NT2/D1 (cell line): ENCODE measurements at regions not wholly inside any gene's neighbourhood (a gene's known extent, or its start where the extent isn't known, plus 50 kb on each side); places are given as distances from the start of the nearest gene placed in this dataset.

Source experiments
- DNase-seq: peaks from one replicate; pipeline ENCODE4 v3.0.0-alpha.2; 2011; ENCODE audit warnings: low read depth, low spot score
- H3K27me3 ChIP-seq: 2 replicates; pipeline ENCODE4 v1.6.0; 2011; ENCODE audit warnings: mild to moderate bottlenecking; ENCODE audit not compliant: insufficient read length, insufficient read depth
- H3K36me3 ChIP-seq: 2 replicates; pipeline ENCODE4 v1.6.1; 2011; ENCODE audit warnings: mild to moderate bottlenecking, low read length, mixed read lengths; ENCODE audit not compliant: insufficient read depth, insufficient read length
- H3K4me1 ChIP-seq: 2 replicates; pipeline ENCODE4 v1.5.1; 2011; ENCODE audit not compliant: insufficient read depth, insufficient read length
- H3K4me3 ChIP-seq: 2 replicates; pipeline ENCODE4 v1.5.1; 2011; ENCODE audit warnings: low read depth; ENCODE audit not compliant: insufficient read length
- H3K9ac ChIP-seq: 2 replicates; pipeline ENCODE4 v1.6.0; 2011; ENCODE audit warnings: low read depth; ENCODE audit not compliant: insufficient read length
- H3K9me3 ChIP-seq: 2 replicates; pipeline ENCODE4 v1.5.1; 2011; ENCODE audit warnings: mild to moderate bottlenecking, low read length; ENCODE audit not compliant: insufficient read depth
- SUZ12 ChIP-seq: IDR thresholded peaks from 2 replicates; pipeline ENCODE4 v1.6.1; 2011; ENCODE audit not compliant: insufficient read length, insufficient read depth; ENCODE audit errors: extremely low read depth
- YY1 ChIP-seq: IDR thresholded peaks from 2 replicates; pipeline ENCODE4 v1.6.1; 2011; ENCODE audit not compliant: insufficient read length, insufficient read depth
- ZNF274 ChIP-seq: IDR thresholded peaks from 2 replicates; pipeline ENCODE4 v1.6.1; 2011; ENCODE audit warnings: mild to moderate bottlenecking, low read depth, low read length

DNA sequence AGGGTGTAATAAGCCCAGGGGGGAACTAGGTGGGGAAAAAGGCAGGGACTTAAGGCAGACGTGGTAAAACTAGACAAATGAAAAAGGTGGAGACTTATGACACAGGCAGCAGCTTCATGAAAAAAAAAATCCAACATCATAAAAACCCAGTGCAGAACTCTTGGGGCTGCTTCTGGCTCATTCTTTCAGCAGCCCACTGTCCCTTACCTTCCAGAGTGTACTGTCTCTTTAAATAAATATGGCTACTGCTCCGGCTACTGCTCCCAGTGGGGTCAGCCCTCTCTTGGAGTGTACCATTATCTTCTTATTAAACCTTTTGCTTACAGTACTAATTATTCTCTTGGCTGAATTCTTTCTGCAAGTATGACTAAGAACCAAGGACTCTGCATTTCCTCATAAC is 699.5 kb downstream of the DSC3 start:
- DNase-seq: no peak
- H3K4me1 ChIP-seq: no peaks in the 10 kb centered on the region
- TF ChIP-seq SUZ12 (no peak), YY1 (no peak), ZNF274 (no peak)
- H3K4me3 ChIP-seq: no peak overlapping the region
- peaks cover 10% of the 10 kb centered on the region; the same call in 1 of the 2 replicates for H3K9me3 ChIP-seq
- no peaks in the 10 kb centered on the region for H3K36me3 ChIP-seq
- no peaks in the 10 kb centered on the region for H3K27me3 ChIP-seq
- no peak overlapping the region for H3K9ac ChIP-seq

- H3K36me3 ChIP-seq: no peaks in the 10 kb centered on the region
- no peak for TF ChIP-seq SUZ12
- TF ChIP-seq YY1: no peak
- TF ChIP-seq ZNF274: no peak
- DNase-seq: no peak
- no peaks in the 10 kb centered on the region for H3K27me3 ChIP-seq
- no peak overlapping the region for H3K9ac ChIP-seq
- H3K4me3 ChIP-seq: no peak overlapping the region
- peaks cover 9% of the 10 kb centered on the region; the same call in 1 of the 2 replicates for H3K9me3 ChIP-seq
- no peaks in the 10 kb centered on the region for H3K4me1 ChIP-seq
These were observed 699.9 kb downstream of the DSC3 start for GRCh38 chr18:30342675-30343074.

- H3K9me3 ChIP-seq: no peaks in the 10 kb centered on the region
- no peak for DNase-seq
- no peak overlapping the region for H3K9ac ChIP-seq
- H3K27me3 ChIP-seq: no peaks in the 10 kb centered on the region
- no peak overlapping the region for H3K4me3 ChIP-seq
- TF ChIP-seq SUZ12 (no peak), ZNF274 (no peak), YY1 (no peak)
- H3K36me3 ChIP-seq: no peaks in the 10 kb centered on the region
- no peaks in the 10 kb centered on the region for H3K4me1 ChIP-seq
These were observed 707.8 kb downstream of the DSC3 start for GRCh38 chr18:30334781-30335180.

DNA sequence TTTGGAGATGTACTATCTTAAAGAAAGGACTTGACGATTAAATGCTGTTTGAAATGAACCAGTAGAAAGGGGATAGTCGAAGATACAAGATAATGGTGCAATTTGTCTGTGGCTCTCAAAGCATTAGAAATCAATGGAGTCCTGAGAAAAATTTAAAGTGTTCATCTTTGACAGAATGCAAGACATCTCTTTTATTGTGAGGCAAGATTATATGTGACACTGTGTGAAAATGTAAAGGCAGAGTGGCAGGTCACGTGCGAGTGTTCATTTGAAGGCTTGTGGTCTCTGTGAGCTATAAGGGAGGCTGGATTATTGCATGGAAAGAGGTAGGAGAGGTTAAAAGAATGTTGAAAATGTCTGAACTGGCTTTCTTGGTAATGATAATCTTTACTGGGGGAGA is 709.2 kb downstream of the DSC3 start:
- Histone ChIP-seq H3K9ac (no peak overlapping the region), H3K27me3 (no peaks in the 10 kb centered on the region), H3K36me3 (no peaks in the 10 kb centered on the region), H3K4me3 (no peak overlapping the region), H3K9me3 (no peaks in the 10 kb centered on the region), H3K4me1 (no peaks in the 10 kb centered on the region)
- no peak for DNase-seq
- no peak for TF ChIP-seq ZNF274
- no peak for TF ChIP-seq SUZ12
- TF ChIP-seq YY1: no peak

DNA sequence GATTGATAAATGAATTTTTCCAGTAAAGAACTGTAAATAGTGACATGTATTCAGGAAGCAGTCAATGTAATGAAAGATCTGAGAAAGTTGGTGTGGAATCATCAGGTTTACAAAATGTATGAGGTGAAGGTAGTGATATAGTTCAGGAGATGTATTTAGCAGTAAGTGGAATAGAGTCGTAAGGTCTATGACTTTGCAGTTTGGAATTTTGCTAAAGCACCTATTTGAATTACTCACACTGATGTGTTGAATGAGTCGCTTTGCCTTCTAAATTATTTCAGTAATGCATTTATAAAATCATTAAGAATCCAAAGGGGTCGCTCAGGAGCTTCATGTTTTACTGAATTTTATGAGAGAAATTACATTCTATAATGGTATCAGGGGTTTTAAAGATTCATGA is 713.7 kb downstream of the DSC3 start:
- H3K36me3 ChIP-seq: no peaks in the 10 kb centered on the region
- no peaks in the 10 kb centered on the region for H3K27me3 ChIP-seq
- DNase-seq: no peak
- no peak overlapping the region for H3K4me3 ChIP-seq
- H3K9ac ChIP-seq: no peak overlapping the region
- H3K9me3 ChIP-seq: no peaks in the 10 kb centered on the region
- no peaks in the 10 kb centered on the region for H3K4me1 ChIP-seq
- TF ChIP-seq SUZ12 (no peak), ZNF274 (no peak), YY1 (no peak)

- DNase-seq: no peak
- Histone ChIP-seq H3K9me3 (no peaks in the 10 kb centered on the region), H3K4me3 (no peak overlapping the region), H3K4me1 (no peaks in the 10 kb centered on the region), H3K36me3 (no peaks in the 10 kb centered on the region), H3K9ac (no peak overlapping the region), H3K27me3 (no peaks in the 10 kb centered on the region)
- no peak for TF ChIP-seq YY1
- TF ChIP-seq SUZ12: no peak
- no peak for TF ChIP-seq ZNF274
These were observed 740.4 kb downstream of the DSC3 start for GRCh38 chr18:30302181-30302580.

GRCh38 chr18:30298769-30299168 is 743.8 kb downstream of the DSC3 start:
- H3K27me3 ChIP-seq: no peaks in the 10 kb centered on the region
- H3K9me3 ChIP-seq: no peaks in the 10 kb centered on the region
- no peaks in the 10 kb centered on the region for H3K36me3 ChIP-seq
- H3K4me3 ChIP-seq: no peak overlapping the region
- no peak for TF ChIP-seq SUZ12
- TF ChIP-seq ZNF274: no peak
- TF ChIP-seq YY1: no peak
- H3K4me1 ChIP-seq: no peaks in the 10 kb centered on the region
- DNase-seq: no peak
- H3K9ac ChIP-seq: no peak overlapping the region
